ENCODE measurements at regions not wholly inside any gene's neighbourhood (a gene's known extent, or its start where the extent isn't known, plus 50 kb on each side); places are given as distances from the start of the nearest gene placed in this dataset.
"Not testable (repeated sequence)": the region's sequence is repeated elsewhere in the genome, so short reads cannot be mapped to it uniquely, and the experiment has no call there.

GRCh38 chr11:112663947-112664634, 297.1 kb upstream of the NCAM1 start:
- 86 to 93% methylated on average over 4 of the region's 4 CpGs for WGBS, 2 donors
- intact Hi-C loops (cut with DNase I; ENCODE audit: low total_unique reads) = no loop called here
- TF ChIP-seq, protein P1, sequence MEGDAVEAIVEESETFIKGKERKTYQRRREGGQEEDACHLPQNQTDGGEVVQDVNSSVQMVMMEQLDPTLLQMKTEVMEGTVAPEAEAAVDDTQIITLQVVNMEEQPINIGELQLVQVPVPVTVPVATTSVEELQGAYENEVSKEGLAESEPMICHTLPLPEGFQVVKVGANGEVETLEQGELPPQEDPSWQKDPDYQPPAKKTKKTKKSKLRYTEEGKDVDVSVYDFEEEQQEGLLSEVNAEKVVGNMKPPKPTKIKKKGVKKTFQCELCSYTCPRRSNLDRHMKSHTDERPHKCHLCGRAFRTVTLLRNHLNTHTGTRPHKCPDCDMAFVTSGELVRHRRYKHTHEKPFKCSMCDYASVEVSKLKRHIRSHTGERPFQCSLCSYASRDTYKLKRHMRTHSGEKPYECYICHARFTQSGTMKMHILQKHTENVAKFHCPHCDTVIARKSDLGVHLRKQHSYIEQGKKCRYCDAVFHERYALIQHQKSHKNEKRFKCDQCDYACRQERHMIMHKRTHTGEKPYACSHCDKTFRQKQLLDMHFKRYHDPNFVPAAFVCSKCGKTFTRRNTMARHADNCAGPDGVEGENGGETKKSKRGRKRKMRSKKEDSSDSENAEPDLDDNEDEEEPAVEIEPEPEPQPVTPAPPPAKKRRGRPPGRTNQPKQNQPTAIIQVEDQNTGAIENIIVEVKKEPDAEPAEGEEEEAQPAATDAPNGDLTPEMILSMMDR (IDR thresholded peaks at IDR 0.05) = no peak
- no peak for TF ChIP-seq POLR2A (IDR thresholded peaks at IDR 0.05)
- H3K4me3 ChIP-seq (ENCODE audit: low read depth, poor library complexity, severe bottlenecking) = no peak overlapping the region
- DNase-seq (ENCODE audit: low spot score in 2 of 2) = peak in 1 of 2 donors; percentile 76

DNA sequence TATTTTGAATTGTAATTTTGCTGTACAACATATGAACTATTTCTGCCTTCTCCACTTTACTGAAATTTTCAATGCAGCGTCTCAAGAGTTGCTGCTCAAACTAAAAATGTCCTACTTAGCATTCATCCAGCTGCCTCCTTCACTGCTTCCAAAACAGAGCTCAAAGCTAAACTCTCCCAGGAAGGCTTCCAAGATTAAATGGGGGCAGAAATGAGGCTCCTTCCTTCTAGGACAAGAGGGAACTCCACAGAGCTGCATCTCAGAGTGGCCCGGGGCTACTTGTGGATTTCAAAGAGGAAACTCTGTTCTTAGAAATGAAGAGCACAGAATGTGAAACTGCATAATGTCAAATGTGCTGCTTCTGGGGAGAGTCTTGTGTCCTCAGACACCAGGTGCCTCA, 295.9 kb upstream of the NCAM1 start:
- WGBS, 2 donors = 77 to 90% methylated on average over 2 of the region's 2 CpGs
- DNase-seq (ENCODE audit: low spot score in 2 of 2) = peak in 1 of 2 donors; percentile 31
- TF ChIP-seq, protein P1 (IDR thresholded peaks at IDR 0.05) = no peak
- TF ChIP-seq POLR2A (IDR thresholded peaks at IDR 0.05) = no peak
- intact Hi-C loops (cut with DNase I; ENCODE audit: low total_unique reads) = no loop called here
- no peak overlapping the region for H3K4me3 ChIP-seq (ENCODE audit: low read depth, poor library complexity, severe bottlenecking)

DNA sequence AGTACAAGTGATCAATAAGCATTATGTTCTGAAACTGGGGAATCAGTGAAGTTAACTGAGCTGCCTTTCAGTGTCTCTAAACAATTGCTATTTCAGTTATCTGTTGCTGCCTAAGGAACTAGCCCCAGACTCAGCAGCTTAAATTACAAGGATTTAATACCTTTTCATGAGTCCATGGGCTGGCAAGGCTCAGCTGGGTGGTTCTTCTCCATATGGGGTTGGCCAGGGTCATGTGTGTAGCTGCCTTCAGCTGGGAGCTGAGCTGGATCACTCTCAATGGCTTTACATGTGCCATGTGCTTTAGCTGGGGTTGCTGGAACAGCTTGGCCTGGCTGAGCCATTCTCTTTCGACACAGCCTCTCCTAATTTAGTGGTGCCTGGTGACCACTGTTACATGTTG, 295.0 kb upstream of the NCAM1 start:
- no peak for DNase-seq (ENCODE audit: low spot score in 2 of 2)
- intact Hi-C loops (cut with DNase I; ENCODE audit: low total_unique reads) = no loop called here
- H3K4me3 ChIP-seq (ENCODE audit: low read depth, poor library complexity, severe bottlenecking) = no peak overlapping the region
- TF ChIP-seq POLR2A (IDR thresholded peaks at IDR 0.05) = no peak
- TF ChIP-seq, protein P1 (IDR thresholded peaks at IDR 0.05) = no peak
- WGBS, 2 donors = 94 to 100% methylated on average over 1 of the region's 1 CpG

- TF ChIP-seq, protein P1 (IDR thresholded peaks at IDR 0.05) = no peak
- TF ChIP-seq POLR2A (IDR thresholded peaks at IDR 0.05) = no peak
- 89 to 91% methylated on average over 7 of the region's 7 CpGs for WGBS, 2 donors
- DNase-seq (ENCODE audit: low spot score in 2 of 2) = no peak
- no peak overlapping the region for H3K4me3 ChIP-seq (ENCODE audit: low read depth, poor library complexity, severe bottlenecking)
- intact Hi-C loops (cut with DNase I; ENCODE audit: low total_unique reads) = no loop called here
Measured at GRCh38 chr11:112670806-112671570, 290.2 kb upstream of the NCAM1 start.

- 69 to 72% methylated on average over 2 of the region's 2 CpGs for WGBS, 2 donors
- DNase-seq (ENCODE audit: low spot score in 2 of 2); H3K4me3 ChIP-seq (ENCODE audit: low read depth, poor library complexity, severe bottlenecking); intact Hi-C loops (cut with DNase I; ENCODE audit: low total_unique reads): not testable (repeated sequence)
Measured at GRCh38 chr11:112673401-112673800, 287.8 kb upstream of the NCAM1 start.

- H3K4me3 ChIP-seq (ENCODE audit: low read depth, poor library complexity, severe bottlenecking) = no peak overlapping the region
- intact Hi-C loops (cut with DNase I; ENCODE audit: low total_unique reads) = no loop called here
- TF ChIP-seq POLR2A (IDR thresholded peaks at IDR 0.05) = no peak
- TF ChIP-seq, protein P1 (IDR thresholded peaks at IDR 0.05) = no peak
- no peak for DNase-seq (ENCODE audit: low spot score in 2 of 2)
- WGBS, 2 donors = 74 to 92% methylated on average over 3 of the region's 3 CpGs
Measured at GRCh38 chr11:112685111-112685510, 276.1 kb upstream of the NCAM1 start.
